GM12891 (cell line): ENCODE measurements at regions not wholly inside any gene's neighbourhood (a gene's known extent, or its start where the extent isn't known, plus 50 kb on each side); places are given as distances from the start of the nearest gene placed in this dataset.

Experiments
- POLR2A ChIP-seq: IDR thresholded peaks from 2 replicates; pipeline ENCODE4 v1.6.1; 2011; ENCODE audit warnings: low read depth, low read length, control low read depth
- POLR2AphosphoS5 ChIP-seq: IDR thresholded peaks from 2 replicates; pipeline ENCODE4 v1.6.1; 2011; ENCODE audit warnings: low read depth, low read length, control low read depth

DNA sequence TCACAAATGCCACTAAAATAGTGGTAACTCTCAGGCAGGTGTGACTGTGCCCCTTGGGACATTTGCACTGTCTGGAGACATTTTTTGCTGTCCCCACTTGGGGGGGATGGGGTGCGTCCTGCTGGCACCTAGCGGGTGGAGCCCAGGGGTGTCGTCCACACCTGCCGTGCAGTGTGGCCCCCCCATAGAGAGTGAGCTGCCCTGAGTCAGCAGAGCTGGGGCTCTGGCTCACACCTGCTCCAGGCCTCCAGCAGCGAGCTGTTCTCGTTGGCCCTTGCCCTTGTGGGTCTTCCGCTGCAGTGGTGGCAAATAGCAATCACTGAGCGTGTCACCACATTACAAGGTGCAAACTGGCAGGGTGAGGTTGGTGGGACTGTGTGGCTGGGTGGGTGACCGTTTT is 64.6 kb downstream of the CLDN34 start:
- TF ChIP-seq POLR2AphosphoS5 = no peak
- no peak for TF ChIP-seq POLR2A
